Putamen (tissue), 1 donor: ENCODE measurements at regions not wholly inside any gene's neighbourhood (a gene's known extent, or its start where the extent isn't known, plus 50 kb on each side); places are given as distances from the start of the nearest gene placed in this dataset.

Experiments used
- DNase-seq: peaks from one replicate; pipeline ENCODE4 v3.0.0-alpha.2; 2016; ENCODE audit warnings: low spot score

DNA sequence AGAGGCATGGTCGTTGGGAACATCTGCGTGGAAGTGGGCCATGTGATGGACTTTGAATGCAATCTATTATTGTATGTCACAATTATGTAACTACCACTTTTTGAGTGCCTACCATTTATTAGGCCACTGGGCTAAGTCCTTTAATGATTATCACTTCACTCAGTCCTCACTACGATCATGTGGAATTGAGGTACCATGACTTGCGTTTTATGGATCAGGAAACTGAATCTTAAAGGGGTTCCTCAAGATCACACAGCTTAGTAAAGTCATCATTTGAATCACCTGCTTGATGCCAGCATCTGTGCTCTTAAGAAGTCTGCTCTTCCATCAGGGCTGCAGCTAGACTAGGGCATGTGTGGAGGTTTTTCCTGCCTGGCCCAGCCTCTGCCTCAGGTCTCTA, 136.7 kb downstream of the DAD1 start:
- DNase-seq, result no peak

DNA sequence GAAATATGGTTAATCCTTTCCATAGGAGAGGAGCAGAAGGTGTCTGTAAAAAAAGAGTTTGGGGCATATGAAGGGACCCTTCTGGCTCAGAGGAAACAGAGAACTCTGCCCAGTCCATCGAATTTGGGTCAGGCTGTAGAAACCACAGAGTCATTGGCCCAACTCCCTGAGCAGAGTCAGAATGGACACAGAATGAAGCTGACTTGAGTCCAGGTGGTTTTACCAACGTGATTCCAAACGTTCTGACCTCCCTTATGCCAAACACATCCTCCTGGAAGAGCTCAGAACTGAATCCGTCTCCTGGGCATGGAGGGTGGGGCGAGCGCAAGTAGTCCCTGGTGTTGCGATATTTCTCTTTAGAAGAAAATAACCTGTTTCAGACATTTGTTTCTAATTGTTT, 138.8 kb downstream of the DAD1 start:
- DNase-seq, result no peak

DNA sequence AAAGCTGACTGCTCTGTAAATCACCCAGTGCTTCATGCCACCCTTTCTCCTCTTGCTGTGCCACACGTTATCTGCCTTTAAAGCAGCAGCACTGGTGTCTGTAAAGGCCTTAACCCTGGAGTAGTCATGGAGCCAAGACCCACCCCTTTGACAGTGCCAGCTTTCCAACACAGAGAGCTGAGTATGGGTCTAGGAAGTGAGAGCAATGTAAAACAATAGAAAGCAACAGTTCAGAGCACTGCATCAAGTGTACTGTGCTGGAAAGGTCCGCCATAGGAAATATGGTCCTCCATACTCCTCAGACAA, 139.5 kb downstream of the DAD1 start:
- no peak for DNase-seq

DNA sequence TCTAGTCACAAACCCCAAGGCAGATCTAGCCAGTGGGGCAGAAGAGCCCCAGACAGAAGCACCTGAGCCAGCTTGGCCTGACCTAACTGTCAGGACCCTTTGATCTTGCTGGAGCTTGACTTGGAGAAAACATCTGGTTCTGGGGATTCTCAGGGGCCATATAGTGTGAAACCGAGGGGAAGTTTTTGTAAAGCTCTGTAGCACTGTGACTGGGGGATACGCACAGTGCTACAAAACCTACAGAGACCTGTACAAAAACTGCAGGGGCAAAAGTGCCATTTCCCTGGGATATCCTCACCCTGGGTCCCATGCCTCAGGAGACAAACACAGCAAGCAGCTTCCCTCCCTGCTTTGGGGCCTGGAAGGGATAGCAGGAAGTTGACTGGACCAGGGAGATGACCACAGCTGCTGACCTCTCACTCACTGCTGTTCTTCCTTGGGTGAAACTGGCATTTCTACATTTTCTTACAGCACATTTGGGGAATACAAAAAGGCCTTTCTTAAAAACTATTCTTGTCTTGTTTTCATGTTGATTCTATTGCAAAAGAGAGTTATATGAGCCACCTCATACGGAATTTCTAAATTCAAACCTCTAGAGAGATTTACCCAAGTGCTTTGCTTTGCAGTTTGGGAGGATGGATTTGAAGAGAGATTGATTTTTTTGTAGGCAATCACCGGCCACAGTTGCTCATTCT, 140.0 kb downstream of the DAD1 start:
- DNase-seq, result no peak

DNA sequence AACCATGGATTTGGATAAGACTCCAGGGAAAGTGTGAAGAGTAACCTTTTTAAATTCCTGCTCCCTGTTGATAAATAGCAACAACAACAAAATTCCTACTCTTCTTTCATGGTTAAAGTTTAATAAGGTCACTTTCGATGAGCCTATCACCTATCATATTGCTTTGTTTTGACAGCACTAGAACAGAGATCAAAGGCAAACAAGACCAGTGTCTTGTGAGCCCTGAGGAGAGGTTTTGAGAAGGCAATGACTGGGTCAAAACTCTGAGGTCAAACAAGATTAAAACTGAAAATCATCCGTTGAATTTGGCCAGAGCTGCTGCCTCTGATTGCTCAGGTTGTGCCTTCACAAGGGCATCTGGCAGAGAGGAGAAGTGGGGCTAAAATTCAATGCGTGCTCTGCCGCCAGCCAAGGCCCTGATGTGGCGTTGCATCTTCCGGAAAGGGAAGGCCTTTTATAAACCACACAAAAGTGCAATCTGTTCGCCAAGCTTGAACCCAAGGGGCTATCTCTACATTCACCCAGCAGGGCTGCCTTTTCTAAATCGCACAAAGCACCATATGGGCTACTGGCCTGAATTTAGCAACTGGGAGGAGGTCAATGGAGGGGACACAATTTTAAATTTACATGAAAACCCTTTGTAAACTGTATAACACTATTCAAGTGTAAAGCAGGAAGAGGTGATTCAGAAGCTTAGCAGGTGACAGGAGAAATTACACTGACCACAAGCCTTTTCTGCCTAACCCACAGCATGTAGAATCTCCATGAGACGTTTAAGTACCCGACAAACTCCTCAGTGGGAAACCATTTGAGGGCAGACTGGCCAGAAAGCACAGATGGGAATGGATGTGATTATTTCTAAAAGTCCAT, 140.8 kb downstream of the DAD1 start:
- DNase-seq, result no peak

DNA sequence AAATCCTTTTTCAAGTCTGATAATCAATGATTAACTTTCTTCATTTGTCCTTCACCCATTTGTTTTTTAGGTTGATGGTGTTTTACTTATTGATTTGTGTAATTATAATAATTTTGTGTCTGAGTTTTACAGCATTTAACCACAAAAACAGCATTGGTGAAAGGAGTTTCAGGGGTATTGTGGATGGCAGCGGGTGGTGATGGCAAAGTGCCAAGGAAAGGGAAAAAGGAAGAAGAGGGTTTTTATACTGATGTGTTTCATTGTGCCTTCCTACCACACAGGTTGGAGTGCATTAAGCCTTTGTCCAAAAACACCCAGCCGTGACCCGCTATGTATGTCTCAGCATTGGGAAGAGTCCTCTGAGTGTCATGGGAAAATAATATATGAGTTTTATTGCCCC, 150.3 kb downstream of the DAD1 start:
- DNase-seq, result no peak

DNA sequence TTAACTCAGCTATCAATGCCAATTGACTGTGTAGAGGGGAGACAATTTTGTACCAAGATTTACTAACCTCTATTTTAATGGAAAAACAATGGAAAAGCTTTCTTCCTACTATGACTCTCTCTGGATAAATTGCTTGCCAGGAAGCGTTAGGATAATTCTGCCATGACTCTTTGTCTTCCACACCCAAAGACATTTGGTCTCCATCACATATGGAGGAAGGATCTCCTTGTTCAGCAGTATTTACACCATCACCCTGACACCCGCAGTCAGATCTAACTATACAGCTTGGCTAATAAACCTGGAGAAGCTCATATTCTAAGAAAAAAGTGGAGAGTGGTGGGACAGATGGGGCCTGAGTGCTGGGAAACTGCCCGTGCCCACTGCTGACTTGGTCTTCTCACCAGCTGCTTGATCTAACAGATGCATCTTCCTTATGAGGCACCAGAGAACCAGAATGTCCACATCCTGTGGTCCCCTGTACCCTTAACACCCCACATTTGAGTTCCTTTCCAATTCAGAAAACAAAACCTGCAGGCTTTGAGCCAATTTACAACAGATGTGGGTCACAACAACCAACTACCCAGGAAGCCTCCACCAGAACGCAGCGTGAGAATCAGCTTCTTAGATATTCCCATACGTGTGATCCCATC, 154.0 kb downstream of the DAD1 start:
- no peak for DNase-seq

DNA sequence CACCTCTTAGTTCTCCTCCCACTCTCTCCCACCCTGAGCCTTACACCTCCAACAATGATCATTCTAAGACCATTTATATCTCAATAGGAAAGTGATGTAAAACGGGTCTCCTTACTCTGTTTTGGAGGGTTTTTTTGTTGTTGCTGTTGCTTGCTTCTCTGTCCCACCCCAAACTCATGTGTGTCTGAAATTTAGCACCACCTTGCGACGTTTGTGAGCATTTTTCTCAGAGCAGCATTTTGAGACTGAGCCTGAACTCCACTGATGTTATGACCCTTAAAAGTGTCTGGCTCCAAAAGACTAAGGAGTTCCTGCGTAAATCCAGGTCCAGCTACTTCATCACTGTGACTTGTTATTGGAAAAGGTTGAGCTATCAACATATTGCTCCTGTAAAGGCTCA, 155.0 kb downstream of the DAD1 start:
- DNase-seq, result no peak

DNA sequence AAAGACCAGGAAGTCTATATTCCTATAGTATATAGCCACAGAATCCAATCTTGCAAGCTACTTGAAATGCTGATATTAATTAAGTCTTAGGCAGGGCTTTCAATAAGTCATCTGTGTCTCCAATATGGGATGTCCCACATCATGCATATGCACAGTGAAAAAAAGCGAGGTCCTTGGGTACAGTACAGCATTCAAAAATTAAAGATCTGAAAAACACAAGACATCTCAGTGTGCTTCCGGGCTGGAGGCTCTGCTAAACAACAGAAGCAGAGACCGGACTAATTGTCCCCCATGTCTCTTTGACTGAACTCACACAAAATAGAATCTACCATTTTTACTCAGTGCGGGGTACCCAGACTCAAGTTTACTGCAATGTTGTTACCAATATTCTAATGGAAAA, 156.0 kb downstream of the DAD1 start:
- no peak for DNase-seq

DNA sequence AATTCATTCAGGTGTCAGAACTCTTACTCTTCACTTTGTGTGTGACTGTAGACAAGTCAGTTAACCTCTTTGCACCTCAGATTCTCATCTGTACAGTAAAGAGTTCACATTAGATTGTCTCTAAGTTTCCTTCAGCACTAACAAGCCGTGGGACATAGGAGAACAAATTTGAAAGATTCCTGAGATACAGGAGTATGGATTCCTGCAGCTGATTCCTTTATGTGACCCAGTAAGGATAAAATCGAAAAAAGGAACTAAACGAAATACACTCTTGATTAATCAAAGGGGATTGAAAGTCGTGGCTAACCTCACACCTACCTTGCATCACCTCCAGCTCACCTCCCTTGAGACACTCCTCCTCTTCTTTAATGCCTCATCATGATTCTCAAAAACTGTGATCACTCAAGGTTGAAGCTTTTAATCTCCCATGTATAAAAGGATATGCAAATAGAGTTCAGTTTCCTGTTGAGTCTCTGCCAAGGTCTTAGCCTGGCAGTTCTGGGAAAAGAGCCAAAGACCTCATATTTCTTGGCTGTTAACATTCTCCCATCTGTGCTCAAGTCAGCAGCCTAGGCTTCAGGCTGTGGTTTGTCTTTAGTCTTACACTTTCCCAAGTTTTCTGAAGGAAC, 156.6 kb downstream of the DAD1 start:
- peak; percentile 76 for DNase-seq

DNA sequence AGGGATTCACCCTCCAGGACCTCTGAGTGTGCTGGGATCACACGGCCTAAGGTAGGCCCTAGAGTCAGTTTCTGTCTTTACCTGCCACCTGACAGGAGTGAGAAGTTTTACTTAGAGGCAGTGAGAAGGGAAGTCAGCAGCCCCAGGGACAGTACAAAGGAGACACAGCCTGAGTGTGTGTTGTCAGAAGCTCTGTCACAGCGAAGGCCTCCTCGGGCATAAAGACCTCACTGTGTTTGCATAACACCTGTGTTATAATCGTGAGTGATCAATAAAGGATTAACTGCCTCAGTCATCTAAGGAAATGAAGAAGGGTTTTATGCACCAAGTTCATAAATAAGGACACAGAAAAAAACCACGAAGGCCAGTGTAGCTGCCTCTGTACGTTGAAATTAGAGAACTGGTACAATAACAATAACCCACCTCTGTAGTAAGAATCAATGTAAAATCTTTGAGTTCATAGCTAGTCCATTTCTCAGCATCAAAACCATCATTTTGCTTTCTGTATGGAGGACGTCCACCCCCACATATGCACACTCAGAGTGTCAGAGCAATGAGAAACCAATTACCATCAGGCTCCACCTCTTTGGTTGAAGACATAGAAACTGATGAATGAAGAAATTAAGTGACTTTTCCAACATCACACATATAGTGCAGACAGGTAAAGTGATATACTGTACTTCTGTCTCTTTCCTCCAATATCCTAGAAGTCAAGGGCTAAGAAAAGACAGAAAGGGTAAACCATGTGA, 159.3 kb downstream of the DAD1 start:
- DNase-seq, result no peak

DNA sequence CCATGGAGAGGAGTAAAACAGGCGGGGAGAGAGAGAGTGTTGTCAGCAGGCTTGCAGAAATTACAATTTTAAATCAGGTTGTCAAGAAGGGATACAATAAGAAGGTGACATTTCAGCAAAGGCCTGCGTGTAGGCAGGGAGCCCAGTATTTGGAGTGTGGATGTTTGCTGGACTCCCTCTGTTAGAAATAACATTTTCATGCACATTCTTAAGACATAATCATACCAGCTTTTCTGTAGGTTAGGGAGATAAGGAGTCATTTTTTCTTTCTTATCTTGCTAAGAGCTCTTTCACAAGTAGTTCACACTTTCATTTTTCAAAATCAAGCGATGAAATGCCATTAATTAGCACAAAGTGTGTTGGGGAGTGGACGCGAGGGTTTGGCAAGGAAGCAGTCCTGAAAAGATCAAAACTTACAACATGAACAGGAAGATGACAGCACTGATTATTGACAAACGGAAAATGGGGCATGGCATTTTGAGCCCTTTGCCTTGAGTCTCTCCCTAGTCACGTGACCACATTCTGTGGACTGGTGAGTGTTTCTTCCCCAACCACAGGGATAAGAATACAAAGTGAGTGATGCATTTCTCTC, 160.2 kb downstream of the DAD1 start:
- no peak for DNase-seq

DNA sequence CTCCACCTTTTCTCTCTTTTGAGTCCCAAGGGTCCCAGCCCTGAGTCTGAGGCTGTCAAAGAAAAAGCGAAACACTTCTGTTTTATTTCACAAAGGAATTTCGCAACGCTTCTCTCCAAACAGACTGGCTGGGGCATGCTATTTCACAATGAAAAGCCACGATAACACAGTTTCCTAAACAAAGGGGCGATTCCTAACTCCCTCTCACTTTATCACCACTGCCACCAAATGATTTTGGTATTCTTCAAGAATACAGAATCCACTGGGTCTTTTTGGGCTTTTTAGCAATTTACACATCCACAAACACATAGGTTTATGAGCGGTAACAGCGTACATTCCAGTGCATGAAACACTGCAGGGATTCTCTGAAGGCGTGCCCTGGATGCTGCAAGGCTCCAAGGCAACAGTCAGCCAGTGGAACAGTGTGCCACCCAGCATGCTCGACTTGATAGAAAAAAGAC, 161.2 kb downstream of the DAD1 start:
- no peak for DNase-seq

DNA sequence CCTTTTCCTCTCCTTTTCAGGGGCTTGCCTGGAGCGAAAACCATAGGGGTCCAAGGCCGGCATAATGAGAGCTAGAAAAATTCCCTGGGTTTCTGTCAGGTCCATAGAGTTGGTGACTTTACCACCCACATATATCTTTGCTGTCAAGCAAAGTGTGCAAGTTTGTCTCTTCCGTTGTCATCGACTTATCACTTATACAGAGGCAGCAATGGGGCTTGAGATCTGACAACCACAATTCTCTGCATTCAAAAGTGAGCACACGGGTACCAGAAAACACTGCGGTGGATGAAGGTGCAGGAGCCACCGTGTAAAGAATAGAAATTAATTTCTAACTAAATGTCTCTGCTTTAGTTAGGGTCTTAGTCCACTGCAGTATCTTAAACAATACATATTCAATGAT, 162.3 kb downstream of the DAD1 start:
- no peak for DNase-seq

DNA sequence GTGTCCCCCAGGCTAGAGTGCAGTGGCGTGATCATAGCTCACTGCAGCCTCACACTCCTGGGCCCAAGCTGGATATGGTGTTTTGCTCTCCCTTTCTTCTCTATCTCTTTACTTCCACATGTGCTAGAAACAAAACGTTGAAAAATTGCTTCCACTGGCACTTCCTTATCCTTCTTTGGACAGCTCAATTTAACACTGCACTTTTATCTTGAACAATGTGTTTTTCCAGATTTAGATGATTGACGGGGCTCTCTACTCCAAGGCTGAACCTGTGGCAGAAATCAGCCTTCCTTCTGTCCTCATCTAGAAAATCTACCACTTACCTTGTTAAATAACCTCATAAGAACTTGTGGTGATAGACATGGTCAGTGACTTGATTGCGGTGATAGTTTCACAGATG, 165.1 kb downstream of the DAD1 start:
- DNase-seq, result no peak

DNA sequence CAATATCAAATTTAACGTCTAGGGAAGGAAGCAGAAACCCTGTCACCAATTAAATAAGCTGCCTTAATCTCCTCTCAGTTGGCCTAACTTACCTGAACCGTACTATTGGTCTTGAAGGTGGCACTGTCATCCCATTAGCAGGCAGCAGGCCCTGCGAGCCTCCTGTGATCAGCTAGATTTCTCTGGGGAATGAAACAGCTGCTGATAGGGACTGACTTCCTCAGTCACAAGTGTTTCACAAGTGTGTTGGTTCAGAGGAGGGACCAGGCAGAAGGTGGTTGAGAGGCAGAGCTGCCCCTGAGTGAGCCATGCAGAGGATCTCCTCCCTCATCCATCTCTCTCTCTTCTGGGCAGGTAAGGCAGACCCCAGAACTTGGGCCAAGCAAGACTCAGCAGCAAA, 166.8 kb downstream of the DAD1 start:
- DNase-seq, result no peak

DNA sequence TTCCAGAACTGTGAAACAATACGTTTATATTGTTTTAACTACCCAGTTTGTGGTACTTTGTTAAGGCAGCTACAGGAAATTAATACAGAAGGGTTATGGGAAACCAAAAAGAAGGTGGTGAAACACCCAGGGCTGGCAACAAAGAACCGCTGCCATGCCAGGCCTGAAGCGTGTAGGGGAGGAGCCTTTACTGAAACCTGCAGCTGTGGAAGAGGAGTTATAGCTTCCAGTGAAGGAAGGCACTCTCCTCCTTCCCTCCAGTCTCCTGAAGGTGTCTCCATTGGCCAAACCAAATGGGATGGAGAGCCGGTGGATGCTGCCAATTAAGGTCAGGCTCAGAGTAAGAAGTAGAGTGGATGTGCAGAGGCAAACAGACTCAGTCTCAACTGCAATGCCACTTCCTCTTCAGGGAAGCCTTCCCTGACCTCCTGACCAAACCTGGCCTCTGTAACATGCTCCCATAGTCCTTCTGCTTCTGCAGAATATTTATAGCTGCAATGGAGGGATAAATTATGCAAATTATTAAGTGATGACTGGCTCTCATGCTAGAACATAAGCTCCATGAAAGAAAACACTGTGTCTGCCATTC, 168.3 kb downstream of the DAD1 start:
- no peak for DNase-seq

DNA sequence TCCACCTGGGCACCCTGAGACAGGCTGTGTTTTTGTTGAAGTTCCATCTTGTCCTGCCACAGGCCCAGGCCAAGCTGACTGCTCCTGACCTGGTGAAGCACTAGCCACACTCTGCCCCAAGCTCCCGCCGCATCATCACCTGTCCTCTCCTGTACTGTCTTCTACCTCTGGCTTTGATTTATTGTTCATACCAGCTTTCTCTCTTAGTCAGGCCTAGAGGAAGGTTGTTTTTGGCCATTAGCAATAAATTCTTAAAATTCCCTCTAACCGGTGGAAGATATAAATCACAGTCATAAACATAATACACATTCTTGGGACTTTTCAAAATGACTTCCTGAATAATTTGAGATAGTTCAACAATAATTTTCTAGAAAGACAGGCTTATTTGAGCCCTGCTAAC, 169.4 kb downstream of the DAD1 start:
- DNase-seq, result no peak

DNA sequence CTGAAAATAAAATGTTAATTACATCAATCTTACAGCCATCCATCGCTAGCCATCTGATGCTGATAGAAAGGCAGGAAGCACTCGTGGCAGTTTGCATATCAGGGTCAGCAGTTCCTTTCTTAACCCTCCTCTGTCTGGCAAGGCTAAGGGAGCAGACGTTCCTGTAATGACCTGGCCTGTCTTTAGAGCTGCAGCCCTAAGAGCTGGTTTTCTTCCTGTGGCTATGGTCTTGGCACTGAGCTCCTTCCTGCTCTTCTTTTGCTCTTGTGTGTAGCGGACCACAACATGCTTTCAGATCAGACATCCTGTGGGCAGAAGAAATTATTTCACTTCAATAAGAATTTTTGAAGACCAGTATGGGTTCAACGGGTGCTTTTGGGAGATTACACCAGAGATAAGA, 170.4 kb downstream of the DAD1 start:
- no peak for DNase-seq

DNA sequence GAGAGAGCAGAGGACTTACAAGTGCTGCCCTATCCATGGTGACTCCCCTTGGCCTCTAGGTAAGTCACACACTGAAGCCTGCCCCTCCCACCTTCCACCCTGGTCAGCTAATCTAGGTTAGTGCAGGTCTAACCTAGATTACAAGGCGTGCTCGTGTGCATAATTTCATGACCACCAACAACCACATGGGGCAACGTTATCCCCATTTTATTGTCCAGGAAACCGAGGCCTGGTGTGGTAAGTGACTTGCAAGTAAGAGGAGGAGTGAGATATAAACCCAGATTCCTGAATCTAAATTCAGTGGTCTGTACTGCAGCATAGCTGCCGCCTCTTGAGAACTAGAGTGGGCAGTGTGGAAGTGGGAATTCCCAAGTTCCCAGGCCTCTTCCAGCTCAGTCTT, 171.1 kb downstream of the DAD1 start:
- no peak for DNase-seq

DNA sequence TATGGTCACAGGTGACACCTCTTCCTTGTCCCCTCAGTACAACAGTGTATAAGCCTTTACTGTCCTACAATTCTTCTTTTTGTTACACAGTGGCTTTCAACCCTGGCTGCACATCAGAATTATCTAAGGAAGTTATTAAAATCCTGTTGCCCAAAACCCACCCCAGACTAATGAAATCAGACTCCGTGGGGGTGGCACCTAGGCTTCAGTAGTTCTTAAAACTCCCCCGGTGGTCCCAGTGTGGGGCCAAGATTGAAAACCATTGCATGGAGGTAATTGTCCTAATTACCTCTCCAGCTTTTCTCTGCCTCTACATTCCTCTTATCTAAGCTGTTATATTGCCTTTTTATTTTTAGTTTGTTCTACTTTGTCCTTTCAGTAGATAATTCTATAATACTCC, 172.8 kb downstream of the DAD1 start:
- DNase-seq, result no peak
